ENCODE measurements at regions not wholly inside any gene's neighbourhood (a gene's known extent, or its start where the extent isn't known, plus 50 kb on each side); places are given as distances from the start of the nearest gene placed in this dataset.

GRCh38 chr10:93146336-93146735, 72.6 kb downstream of the CYP26A1 start:
- Histone ChIP-seq H3K27ac (no peak overlapping the region), H3K27me3 (no peaks in the 10 kb centered on the region), H3K4me1 (ENCODE audit: low read depth) (no peaks in the 10 kb centered on the region), H3K9me3 (ENCODE audit: low read depth) (no peaks in the 10 kb centered on the region), H3K4me3 (no peak overlapping the region), H3K36me3 (no peaks in the 10 kb centered on the region)
- no peak for DNase-seq (ENCODE audit: low read depth in 1 of 2, low spot score in 1 of 2)
- TF ChIP-seq CTCF (IDR thresholded peaks at IDR 0.05; ENCODE audit: low read depth, low read length), result no peak

- Histone ChIP-seq H3K4me3 (no peak overlapping the region), H3K36me3 (no peaks in the 10 kb centered on the region)
- no peak for DNase-seq (ENCODE audit: low read depth in 1 of 2, low spot score in 1 of 2)
These were observed 73.6 kb downstream of the CYP26A1 start for GRCh38 chr10:93147281-93147680.

DNA sequence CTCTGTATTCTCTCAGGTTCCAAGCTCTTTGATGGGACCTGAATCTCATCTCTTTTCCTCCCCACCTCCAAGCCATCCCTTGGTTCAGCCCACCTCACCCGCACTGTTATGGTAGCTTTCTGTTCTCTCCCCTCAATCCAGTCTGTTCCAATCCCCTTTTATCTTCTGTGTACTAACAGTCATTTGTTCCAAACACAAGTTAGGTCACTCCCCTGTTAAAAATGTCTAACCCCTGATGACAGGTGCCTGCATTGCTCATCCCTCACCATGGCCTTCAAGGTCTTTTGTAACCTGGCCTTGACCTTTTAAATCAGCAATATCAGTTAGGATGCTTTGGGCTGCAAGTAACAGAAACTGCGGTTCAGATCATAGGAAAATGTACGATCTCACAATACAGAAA, 74.8 kb downstream of the CYP26A1 start:
- H3K4me1 ChIP-seq (ENCODE audit: low read depth), result no peaks in the 10 kb centered on the region
- TF ChIP-seq CTCF (IDR thresholded peaks at IDR 0.05; ENCODE audit: low read depth, low read length), result no peak

More at GRCh38 chr10:93147281-93147680, 73.6 kb downstream of the CYP26A1 start:
- H3K27me3 ChIP-seq, result no peaks in the 10 kb centered on the region
- H3K9me3 ChIP-seq (ENCODE audit: low read depth), result no peaks in the 10 kb centered on the region
- H3K4me1 ChIP-seq (ENCODE audit: low read depth), result no peaks in the 10 kb centered on the region
- no peak overlapping the region for H3K27ac ChIP-seq
- TF ChIP-seq CTCF (IDR thresholded peaks at IDR 0.05; ENCODE audit: low read depth, low read length), result no peak

GRCh38 chr10:93149761-93150160, 76.1 kb downstream of the CYP26A1 start:
- TF ChIP-seq CTCF (IDR thresholded peaks at IDR 0.05; ENCODE audit: low read depth, low read length), result no peak
- DNase-seq (ENCODE audit: low read depth in 1 of 2, low spot score in 1 of 2), result peak in 1 of 2 donors; percentile 73
- H3K9me3 ChIP-seq (ENCODE audit: low read depth), result no peaks in the 10 kb centered on the region

More for the DNA sequence above, 74.8 kb downstream of the CYP26A1 start:
- Histone ChIP-seq H3K9me3 (ENCODE audit: low read depth) (no peaks in the 10 kb centered on the region), H3K4me3 (no peak overlapping the region), H3K36me3 (no peaks in the 10 kb centered on the region), H3K27ac (no peak overlapping the region), H3K27me3 (no peaks in the 10 kb centered on the region)
- DNase-seq (ENCODE audit: low read depth in 1 of 2, low spot score in 1 of 2), result no peak

GRCh38 chr10:93150289-93150688, 76.6 kb downstream of the CYP26A1 start:
- H3K4me3 ChIP-seq, result no peak overlapping the region
- H3K4me1 ChIP-seq (ENCODE audit: low read depth), result no peaks in the 10 kb centered on the region
- H3K27me3 ChIP-seq, result no peaks in the 10 kb centered on the region
- TF ChIP-seq CTCF (IDR thresholded peaks at IDR 0.05; ENCODE audit: low read depth, low read length), result no peak
- H3K9me3 ChIP-seq (ENCODE audit: low read depth), result no peaks in the 10 kb centered on the region
- H3K27ac ChIP-seq, result no peak overlapping the region
- H3K36me3 ChIP-seq, result no peaks in the 10 kb centered on the region
- DNase-seq (ENCODE audit: low read depth in 1 of 2, low spot score in 1 of 2), result peak in 1 of 2 donors; percentile 13

More at GRCh38 chr10:93149761-93150160, 76.1 kb downstream of the CYP26A1 start:
- Histone ChIP-seq H3K36me3 (no peaks in the 10 kb centered on the region), H3K27ac (no peak overlapping the region), H3K4me3 (no peak overlapping the region), H3K4me1 (ENCODE audit: low read depth) (no peaks in the 10 kb centered on the region), H3K27me3 (no peaks in the 10 kb centered on the region)

All from cardiac muscle cell (in vitro differentiated cells and primary cell).